Heart left ventricle (tissue), 16 donors: ENCODE measurements at regions not wholly inside any gene's neighbourhood (a gene's known extent, or its start where the extent isn't known, plus 50 kb on each side); places are given as distances from the start of the nearest gene placed in this dataset.

ENCODE experiments used
- ATAC-seq, 4 donors: fragments of 200-7000 bp; cut with Tn5 transposase; one replicate each; pipeline ENCODE4 v1.9.1; 2020 to 2022; ENCODE audit warnings: moderate library complexity in 4 of 4, mild to moderate bottlenecking in 3 of 4, moderate number of reproducible peaks in 1 of 4
- DNase-seq, 5 donors: peaks; one replicate each; pipeline ENCODE4 v3.0.0-alpha.2; 2020
- H3K27ac ChIP-seq, 12 donors: fragments of 200-600 bp; sonication (generic) in 4 of 12; one replicate each; pipeline versions ENCODE4 v1.5.0 to v1.8.0; 2016 to 2022; ENCODE audit warnings: mild to moderate bottlenecking in 2 of 12
- H3K27me3 ChIP-seq, 9 donors: fragments of 200-600 bp; sonication (generic) in 2 of 9; one replicate each; pipeline versions ENCODE4 v1.5.1 to v1.8.0; 2016 to 2022; ENCODE audit warnings: mild to moderate bottlenecking in 3 of 9
- H3K36me3 ChIP-seq, 9 donors: fragments of 200-600 bp; sonication (generic) in 2 of 9; one replicate each; pipeline versions ENCODE4 v1.5.0 to v1.8.0; 2018 to 2022; ENCODE audit warnings: mild to moderate bottlenecking in 2 of 9
- H3K4me1 ChIP-seq, 12 donors: fragments of 200-600 bp; sonication (generic) in 4 of 12; one replicate each; pipeline versions ENCODE4 v1.5.0 to v1.8.0; 2016 to 2022; ENCODE audit warnings: mild to moderate bottlenecking in 3 of 12
- H3K4me3 ChIP-seq, 12 donors: fragments of 200-600 bp; sonication (generic) in 4 of 12; one replicate each; pipeline versions ENCODE4 v1.5.0 to v1.8.0; 2017 to 2022; ENCODE audit warnings: mild to moderate bottlenecking in 9 of 12, moderate library complexity in 4 of 12
- H3K9me3 ChIP-seq, 12 donors: fragments of 200-600 bp; sonication (generic) in 4 of 12; one replicate each; pipeline versions ENCODE4 v1.5.0 to v1.8.0; 2016 to 2022; ENCODE audit warnings: mild to moderate bottlenecking in 1 of 12
- POLR2A ChIP-seq, 2 donors: fragments of 450-650 bp; IDR thresholded peaks; one replicate each; pipeline ENCODE4 v1.6.1; 2017; ENCODE audit warnings: antibody characterized with exemption in 2 of 2, mild to moderate bottlenecking in 2 of 2, moderate library complexity in 2 of 2
- WGBS, 4 donors: extraction: QIAGEN DNeasy Blood & Tissue Kit in 2 of 4; methylation state at CpG; one replicate each; pipeline versions ENCODE4 v1.1.5 to v1.1.7; 2013 to 2018; 5-methylcytosine and 5-hydroxymethylcytosine counted together
- intact Hi-C, 10 donors: fragments of 100-400 bp; cut with DNase I; formaldehyde crosslinking; loops; one replicate each; pipeline versions ENCODE4 v1.11.1 to v1.14.2; 2022
- TF ChIP-seq, protein P1 (sequence below), 12 donors: fragments of 200-600 bp; sonication (generic) in 4 of 12; IDR thresholded peaks; one replicate each; pipeline versions ENCODE4 v1.5.0 to v1.8.0; 2018 to 2022; ENCODE audit warnings: antibody characterized with exemption in 12 of 12, mild to moderate bottlenecking in 5 of 12
- donor health status: ischemic (EF 13 %, LVEDD 7.1; RV severe dilation, severe dysfunction).
- donor health status: healthy with polysubstance abuse.
- donor health status: DM: no; HTN: yes; CAD: no.
- donor health status: DM: no; HTN: no; CAD: no.
- donor health status: ischemic (EF 25% LVEDD 6.9; RV normal size, moderate dysfunction).
- donor health status: ischemic (EF 25% LVEDD 5.7; RV mildly dilated, moderate dysfunction).
- donor health status: healthy.
- donor health status: DM: yes; HTN: yes; CAD: no.
- donor health status: ischemic (EF 35%, LVEDD 5.7; RV mildly dilated, moderate dysfunction).
- donor health status: nonischemic (EF 11% LVEDD 7.7; RV severe dilation, severe dysfunction).
- donor health status: DM: yes; HTN: yes; CAD: no.
- donor health status: PGD.
- donor health status: ischemic (EF 29% LVEDD 5.4; RV normal size, mild dysfunction).
- donor health status: nonischemic (EF 23%, LVEDD 6.1; RV moderate dilation, normal function).

DNA sequence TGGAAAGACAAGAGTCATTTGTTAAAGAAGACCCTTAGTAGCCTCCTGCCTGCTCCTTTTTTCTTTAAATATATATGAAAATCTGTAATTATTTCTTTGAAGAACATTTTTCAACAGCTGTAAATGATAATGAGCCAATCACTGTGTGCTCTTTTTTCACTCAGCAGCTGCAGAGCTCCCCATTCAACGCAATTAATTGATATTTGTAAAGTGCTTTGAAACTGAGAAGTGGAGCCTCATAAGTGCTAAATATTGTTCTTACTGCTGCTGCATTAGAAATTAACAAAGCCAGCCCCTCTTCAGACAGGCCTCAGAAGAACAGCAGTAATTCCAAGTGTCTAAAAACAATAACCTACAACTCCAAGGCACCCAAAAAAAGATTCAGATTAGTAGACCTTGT is 224.3 kb downstream of the GXYLT1 start:
- intact Hi-C loops: no loop called here
- WGBS, 4 donors: 80 to 83% (median 82%) methylated on average over 1 of the region's 1 CpG
- DNase-seq (no peak), ATAC-seq (no peak)
- H3K4me3 ChIP-seq: peak overlapping the region in 2 of 12 donors; percentile 6 to 8
- H3K27me3 ChIP-seq: no peaks in the 10 kb centered on the region
- peaks cover 0 to 16% (median 9%) of the 10 kb centered on the region in 12 donors for H3K4me1 ChIP-seq
- H3K27ac ChIP-seq: no peak overlapping the region
- no peaks in the 10 kb centered on the region for H3K9me3 ChIP-seq
- TF ChIP-seq, protein P1, sequence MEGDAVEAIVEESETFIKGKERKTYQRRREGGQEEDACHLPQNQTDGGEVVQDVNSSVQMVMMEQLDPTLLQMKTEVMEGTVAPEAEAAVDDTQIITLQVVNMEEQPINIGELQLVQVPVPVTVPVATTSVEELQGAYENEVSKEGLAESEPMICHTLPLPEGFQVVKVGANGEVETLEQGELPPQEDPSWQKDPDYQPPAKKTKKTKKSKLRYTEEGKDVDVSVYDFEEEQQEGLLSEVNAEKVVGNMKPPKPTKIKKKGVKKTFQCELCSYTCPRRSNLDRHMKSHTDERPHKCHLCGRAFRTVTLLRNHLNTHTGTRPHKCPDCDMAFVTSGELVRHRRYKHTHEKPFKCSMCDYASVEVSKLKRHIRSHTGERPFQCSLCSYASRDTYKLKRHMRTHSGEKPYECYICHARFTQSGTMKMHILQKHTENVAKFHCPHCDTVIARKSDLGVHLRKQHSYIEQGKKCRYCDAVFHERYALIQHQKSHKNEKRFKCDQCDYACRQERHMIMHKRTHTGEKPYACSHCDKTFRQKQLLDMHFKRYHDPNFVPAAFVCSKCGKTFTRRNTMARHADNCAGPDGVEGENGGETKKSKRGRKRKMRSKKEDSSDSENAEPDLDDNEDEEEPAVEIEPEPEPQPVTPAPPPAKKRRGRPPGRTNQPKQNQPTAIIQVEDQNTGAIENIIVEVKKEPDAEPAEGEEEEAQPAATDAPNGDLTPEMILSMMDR (IDR thresholded peaks at IDR 0.05): no peak
- TF ChIP-seq POLR2A (IDR thresholded peaks at IDR 0.05): no peak
- no peaks in the 10 kb centered on the region for H3K36me3 ChIP-seq

DNA sequence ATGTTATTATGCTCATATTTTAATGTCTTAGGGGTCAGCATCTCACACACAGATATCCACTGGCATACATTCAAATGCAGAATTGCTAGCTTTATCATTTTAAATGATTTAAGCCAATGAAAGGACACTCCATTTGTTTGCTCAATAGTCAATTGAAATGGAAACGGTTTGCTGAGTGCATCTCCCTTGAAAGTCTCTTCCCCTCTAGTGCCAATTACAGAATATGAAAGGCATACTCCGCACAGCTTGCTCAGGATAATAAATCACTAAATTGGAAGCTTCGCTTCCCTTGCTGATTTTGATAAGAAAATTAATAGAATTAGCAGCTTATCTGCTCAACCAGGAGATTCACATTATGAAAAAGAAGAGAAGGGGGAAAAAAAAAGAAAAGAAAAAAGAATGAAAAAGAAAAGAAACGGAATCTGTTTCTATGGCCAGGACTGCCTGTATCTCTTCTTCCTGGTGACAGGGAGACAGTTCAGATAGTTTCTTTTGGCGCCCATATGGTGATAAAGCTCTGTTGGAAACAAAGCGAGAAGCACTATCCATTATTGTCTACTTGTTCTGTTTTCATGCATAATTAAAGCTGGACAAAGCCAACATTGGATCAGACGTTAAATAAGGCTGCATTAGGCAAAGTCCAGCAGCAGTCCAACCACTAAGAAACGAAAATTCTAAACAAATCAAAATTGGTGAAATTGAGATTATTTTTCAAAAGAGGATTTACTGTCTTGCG is 225.0 kb downstream of the GXYLT1 start:
- Histone ChIP-seq H3K36me3 (no peaks in the 10 kb centered on the region), H3K9me3 (no peaks in the 10 kb centered on the region), H3K27ac (no peak overlapping the region), H3K27me3 (no peaks in the 10 kb centered on the region), H3K4me3 (peak overlapping the region in 3 of 12 donors; percentile 0 to 8 (median 6)), H3K4me1 (peaks cover 0 to 16% (median 9%) of the 10 kb centered on the region in 12 donors)
- TF ChIP-seq, protein P1 (IDR thresholded peaks at IDR 0.05): no peak
- TF ChIP-seq POLR2A (IDR thresholded peaks at IDR 0.05): no peak
- ATAC-seq: no peak
- intact Hi-C loops: no loop called here
- WGBS, 4 donors: 76 to 81% (median 77%) methylated on average over 9 of the region's 9 CpGs
- DNase-seq: no peak

DNA sequence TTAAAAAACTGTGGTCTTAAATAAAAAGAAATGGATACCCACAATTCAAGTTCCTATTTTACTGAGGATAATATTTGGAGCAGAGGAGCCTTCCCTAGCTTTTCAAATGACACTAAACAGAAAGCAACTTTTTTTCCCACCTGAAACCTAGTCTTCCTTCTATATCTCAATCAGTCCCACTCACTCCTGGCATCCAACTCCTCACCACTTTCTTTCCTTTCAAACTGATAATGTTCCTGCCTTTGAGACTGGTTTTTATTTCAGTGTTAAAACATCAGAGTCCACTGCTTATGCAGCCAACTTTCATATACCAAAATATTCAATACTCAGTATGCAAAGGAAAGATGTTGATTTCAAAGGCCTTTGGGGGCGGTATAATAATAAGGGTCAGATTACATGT is 225.6 kb downstream of the GXYLT1 start:
- intact Hi-C loops: no loop called here
- H3K27me3 ChIP-seq: no peaks in the 10 kb centered on the region
- no peaks in the 10 kb centered on the region for H3K36me3 ChIP-seq
- no peak overlapping the region for H3K4me3 ChIP-seq
- DNase-seq (no peak), ATAC-seq (no peak)
- H3K27ac ChIP-seq: no peak overlapping the region
- no peak for TF ChIP-seq POLR2A (IDR thresholded peaks at IDR 0.05)
- TF ChIP-seq, protein P1 (IDR thresholded peaks at IDR 0.05): no peak
- H3K4me1 ChIP-seq: peaks cover 0 to 16% (median 9%) of the 10 kb centered on the region in 12 donors
- H3K9me3 ChIP-seq: no peaks in the 10 kb centered on the region
- WGBS, 4 donors: 96 to 100% (median 99%) methylated on average over 1 of the region's 1 CpG

DNA sequence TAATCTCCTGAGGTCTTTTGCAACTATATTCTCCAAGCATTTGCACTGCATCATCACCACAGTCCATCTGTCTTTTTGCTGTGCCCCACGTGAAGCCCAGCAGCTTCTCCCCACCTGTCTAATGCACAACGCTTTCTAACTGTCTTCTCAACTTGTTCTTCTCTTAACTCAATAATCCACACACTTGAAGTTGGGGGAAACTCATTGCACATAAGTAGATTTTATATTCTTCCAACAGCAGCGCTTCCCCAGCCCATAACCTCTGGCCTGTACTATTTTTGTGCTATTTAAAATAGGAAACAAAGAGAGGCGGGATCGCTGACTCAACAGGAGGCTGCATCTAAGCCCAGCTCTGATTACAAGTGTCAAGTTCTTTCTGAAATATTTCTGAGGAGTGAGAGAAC is 226.7 kb downstream of the GXYLT1 start:
- TF ChIP-seq, protein P1 (IDR thresholded peaks at IDR 0.05): no peak
- TF ChIP-seq POLR2A (IDR thresholded peaks at IDR 0.05): no peak
- Histone ChIP-seq H3K36me3 (no peaks in the 10 kb centered on the region), H3K9me3 (no peaks in the 10 kb centered on the region), H3K4me1 (peaks cover 0 to 16% (median 9%) of the 10 kb centered on the region in 12 donors), H3K27me3 (no peaks in the 10 kb centered on the region), H3K27ac (peak overlapping the region in 2 of 12 donors; percentile 7 to 37), H3K4me3 (peak overlapping the region in 1 of 12 donors; percentile 1)
- WGBS, 4 donors: 6 to 9% (median 8%) methylated on average over 5 of the region's 5 CpGs
- peak in 3 of 4 donors; percentile 74 to 80 (median 77) for ATAC-seq
- intact Hi-C loops: no loop called here
- DNase-seq: no peak
